WTC11 (cell line): ENCODE measurements at regions not wholly inside any gene's neighbourhood (a gene's known extent, or its start where the extent isn't known, plus 50 kb on each side); places are given as distances from the start of the nearest gene placed in this dataset.

Experiments used
- CREB1 ChIP-seq: sonication (generic); formaldehyde crosslinking; IDR thresholded peaks from 2 replicates; pipeline ENCODE4 v1.8.0; 2023; ENCODE audit warnings: mild to moderate bottlenecking, missing genetic modification reagents
- FOXJ3 ChIP-seq: sonication (generic); formaldehyde crosslinking; IDR thresholded peaks from 2 replicates; pipeline ENCODE4 v1.9.0; 2021; ENCODE audit warnings: missing genetic modification reagents, mild to moderate bottlenecking, borderline replicate concordance
- NR2C2 ChIP-seq: sonication (generic); formaldehyde crosslinking; IDR thresholded peaks from 2 replicates; pipeline ENCODE4 v1.8.0; 2022; ENCODE audit warnings: mild to moderate bottlenecking, missing genetic modification reagents
- TEAD1 ChIP-seq: sonication (generic); formaldehyde crosslinking; IDR thresholded peaks from 2 replicates; pipeline ENCODE4 v1.8.0; 2022; ENCODE audit warnings: mild to moderate bottlenecking, missing genetic modification reagents
- TP53 ChIP-seq: sonication (generic); formaldehyde crosslinking; IDR thresholded peaks from 2 replicates; pipeline ENCODE4 v1.8.1; 2023; ENCODE audit warnings: mild to moderate bottlenecking, missing genetic modification reagents
- TF ChIP-seq, protein P1 (sequence below): fragments of 200-600 bp; IDR thresholded peaks from 2 replicates; pipeline ENCODE4 v1.8.0; 2022; ENCODE audit warnings: antibody characterized with exemption
- TF ChIP-seq, protein P2 (sequence below): sonication (generic); formaldehyde crosslinking; IDR thresholded peaks from 2 replicates; pipeline ENCODE4 v1.8.0; 2022; ENCODE audit warnings: mild to moderate bottlenecking, missing genetic modification reagents
- TF ChIP-seq, protein P3 (sequence below): sonication (generic); formaldehyde crosslinking; IDR thresholded peaks from 2 replicates; pipeline ENCODE4 v1.8.1; 2023; ENCODE audit warnings: mild to moderate bottlenecking, missing genetic modification reagents, moderate library complexity
- TF ChIP-seq, protein P4 (sequence below): sonication (generic); formaldehyde crosslinking; IDR thresholded peaks from 2 replicates; pipeline ENCODE4 v1.8.1; 2023; ENCODE audit warnings: mild to moderate bottlenecking, missing genetic modification reagents
- TF ChIP-seq, protein P5 (sequence below): sonication (generic); formaldehyde crosslinking; IDR thresholded peaks from 2 replicates; pipeline ENCODE4 v1.8.1; 2023; ENCODE audit warnings: mild to moderate bottlenecking, missing genetic modification reagents, borderline replicate concordance
- TF ChIP-seq, protein P6 (sequence below): sonication (generic); formaldehyde crosslinking; IDR thresholded peaks from 2 replicates; pipeline ENCODE4 v1.8.1; 2023; ENCODE audit warnings: mild to moderate bottlenecking, missing genetic modification reagents, moderate library complexity

DNA sequence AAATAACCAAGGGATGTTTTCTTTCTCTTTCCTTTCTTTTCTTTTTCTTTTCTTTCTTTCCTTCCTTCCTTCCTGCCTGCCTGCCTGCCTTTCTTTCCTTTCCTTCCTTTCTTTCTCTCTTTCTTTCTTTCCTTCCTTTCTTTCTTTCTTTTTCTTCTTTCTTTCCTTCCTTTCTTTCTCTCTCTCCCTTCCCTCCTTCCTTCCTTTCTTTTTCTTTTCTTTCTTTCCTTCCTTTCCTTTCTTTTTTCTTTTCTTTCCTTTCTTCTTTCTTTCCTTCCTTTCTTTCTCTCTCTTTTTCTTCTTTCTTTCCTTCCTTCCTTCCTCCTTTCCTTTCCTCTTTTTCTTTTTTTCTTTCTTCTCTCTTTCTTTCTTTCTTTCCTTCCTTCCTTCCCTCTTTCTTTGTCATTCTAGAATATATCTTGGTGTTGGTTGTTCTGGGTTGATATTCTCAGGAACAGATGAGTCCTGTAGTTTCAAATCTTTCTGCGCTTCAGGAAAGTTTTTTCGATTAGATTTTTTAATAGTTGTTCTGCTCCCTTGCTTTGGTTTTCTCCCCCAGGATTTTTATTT, 101.5 kb upstream of the FBXO11 start:
- TF ChIP-seq, protein P1, sequence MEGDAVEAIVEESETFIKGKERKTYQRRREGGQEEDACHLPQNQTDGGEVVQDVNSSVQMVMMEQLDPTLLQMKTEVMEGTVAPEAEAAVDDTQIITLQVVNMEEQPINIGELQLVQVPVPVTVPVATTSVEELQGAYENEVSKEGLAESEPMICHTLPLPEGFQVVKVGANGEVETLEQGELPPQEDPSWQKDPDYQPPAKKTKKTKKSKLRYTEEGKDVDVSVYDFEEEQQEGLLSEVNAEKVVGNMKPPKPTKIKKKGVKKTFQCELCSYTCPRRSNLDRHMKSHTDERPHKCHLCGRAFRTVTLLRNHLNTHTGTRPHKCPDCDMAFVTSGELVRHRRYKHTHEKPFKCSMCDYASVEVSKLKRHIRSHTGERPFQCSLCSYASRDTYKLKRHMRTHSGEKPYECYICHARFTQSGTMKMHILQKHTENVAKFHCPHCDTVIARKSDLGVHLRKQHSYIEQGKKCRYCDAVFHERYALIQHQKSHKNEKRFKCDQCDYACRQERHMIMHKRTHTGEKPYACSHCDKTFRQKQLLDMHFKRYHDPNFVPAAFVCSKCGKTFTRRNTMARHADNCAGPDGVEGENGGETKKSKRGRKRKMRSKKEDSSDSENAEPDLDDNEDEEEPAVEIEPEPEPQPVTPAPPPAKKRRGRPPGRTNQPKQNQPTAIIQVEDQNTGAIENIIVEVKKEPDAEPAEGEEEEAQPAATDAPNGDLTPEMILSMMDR = no peak
- TF ChIP-seq TEAD1 (no peak), FOXJ3 (no peak), CREB1 (CRISPR knock-in tag) (no peak), TP53 (no peak), NR2C2 (no peak)
- TF ChIP-seq, protein P2, sequence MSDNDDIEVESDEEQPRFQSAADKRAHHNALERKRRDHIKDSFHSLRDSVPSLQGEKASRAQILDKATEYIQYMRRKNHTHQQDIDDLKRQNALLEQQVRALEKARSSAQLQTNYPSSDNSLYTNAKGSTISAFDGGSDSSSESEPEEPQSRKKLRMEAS (CRISPR knock-in tag) = no peak
- TF ChIP-seq, protein P3, sequence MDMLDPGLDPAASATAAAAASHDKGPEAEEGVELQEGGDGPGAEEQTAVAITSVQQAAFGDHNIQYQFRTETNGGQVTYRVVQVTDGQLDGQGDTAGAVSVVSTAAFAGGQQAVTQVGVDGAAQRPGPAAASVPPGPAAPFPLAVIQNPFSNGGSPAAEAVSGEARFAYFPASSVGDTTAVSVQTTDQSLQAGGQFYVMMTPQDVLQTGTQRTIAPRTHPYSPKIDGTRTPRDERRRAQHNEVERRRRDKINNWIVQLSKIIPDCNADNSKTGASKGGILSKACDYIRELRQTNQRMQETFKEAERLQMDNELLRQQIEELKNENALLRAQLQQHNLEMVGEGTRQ (CRISPR knock-in tag) = no peak
- TF ChIP-seq, protein P4, sequence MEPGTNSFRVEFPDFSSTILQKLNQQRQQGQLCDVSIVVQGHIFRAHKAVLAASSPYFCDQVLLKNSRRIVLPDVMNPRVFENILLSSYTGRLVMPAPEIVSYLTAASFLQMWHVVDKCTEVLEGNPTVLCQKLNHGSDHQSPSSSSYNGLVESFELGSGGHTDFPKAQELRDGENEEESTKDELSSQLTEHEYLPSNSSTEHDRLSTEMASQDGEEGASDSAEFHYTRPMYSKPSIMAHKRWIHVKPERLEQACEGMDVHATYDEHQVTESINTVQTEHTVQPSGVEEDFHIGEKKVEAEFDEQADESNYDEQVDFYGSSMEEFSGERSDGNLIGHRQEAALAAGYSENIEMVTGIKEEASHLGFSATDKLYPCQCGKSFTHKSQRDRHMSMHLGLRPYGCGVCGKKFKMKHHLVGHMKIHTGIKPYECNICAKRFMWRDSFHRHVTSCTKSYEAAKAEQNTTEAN = no peak
- TF ChIP-seq, protein P5, sequence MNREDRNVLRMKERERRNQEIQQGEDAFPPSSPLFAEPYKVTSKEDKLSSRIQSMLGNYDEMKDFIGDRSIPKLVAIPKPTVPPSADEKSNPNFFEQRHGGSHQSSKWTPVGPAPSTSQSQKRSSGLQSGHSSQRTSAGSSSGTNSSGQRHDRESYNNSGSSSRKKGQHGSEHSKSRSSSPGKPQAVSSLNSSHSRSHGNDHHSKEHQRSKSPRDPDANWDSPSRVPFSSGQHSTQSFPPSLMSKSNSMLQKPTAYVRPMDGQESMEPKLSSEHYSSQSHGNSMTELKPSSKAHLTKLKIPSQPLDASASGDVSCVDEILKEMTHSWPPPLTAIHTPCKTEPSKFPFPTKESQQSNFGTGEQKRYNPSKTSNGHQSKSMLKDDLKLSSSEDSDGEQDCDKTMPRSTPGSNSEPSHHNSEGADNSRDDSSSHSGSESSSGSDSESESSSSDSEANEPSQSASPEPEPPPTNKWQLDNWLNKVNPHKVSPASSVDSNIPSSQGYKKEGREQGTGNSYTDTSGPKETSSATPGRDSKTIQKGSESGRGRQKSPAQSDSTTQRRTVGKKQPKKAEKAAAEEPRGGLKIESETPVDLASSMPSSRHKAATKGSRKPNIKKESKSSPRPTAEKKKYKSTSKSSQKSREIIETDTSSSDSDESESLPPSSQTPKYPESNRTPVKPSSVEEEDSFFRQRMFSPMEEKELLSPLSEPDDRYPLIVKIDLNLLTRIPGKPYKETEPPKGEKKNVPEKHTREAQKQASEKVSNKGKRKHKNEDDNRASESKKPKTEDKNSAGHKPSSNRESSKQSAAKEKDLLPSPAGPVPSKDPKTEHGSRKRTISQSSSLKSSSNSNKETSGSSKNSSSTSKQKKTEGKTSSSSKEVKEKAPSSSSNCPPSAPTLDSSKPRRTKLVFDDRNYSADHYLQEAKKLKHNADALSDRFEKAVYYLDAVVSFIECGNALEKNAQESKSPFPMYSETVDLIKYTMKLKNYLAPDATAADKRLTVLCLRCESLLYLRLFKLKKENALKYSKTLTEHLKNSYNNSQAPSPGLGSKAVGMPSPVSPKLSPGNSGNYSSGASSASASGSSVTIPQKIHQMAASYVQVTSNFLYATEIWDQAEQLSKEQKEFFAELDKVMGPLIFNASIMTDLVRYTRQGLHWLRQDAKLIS = no peak
- TF ChIP-seq, protein P6, sequence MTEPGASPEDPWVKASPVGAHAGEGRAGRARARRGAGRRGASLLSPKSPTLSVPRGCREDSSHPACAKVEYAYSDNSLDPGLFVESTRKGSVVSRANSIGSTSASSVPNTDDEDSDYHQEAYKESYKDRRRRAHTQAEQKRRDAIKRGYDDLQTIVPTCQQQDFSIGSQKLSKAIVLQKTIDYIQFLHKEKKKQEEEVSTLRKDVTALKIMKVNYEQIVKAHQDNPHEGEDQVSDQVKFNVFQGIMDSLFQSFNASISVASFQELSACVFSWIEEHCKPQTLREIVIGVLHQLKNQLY (CRISPR knock-in tag) = no peak
